NCI-H187 (cell line): ENCODE measurements at regions not wholly inside any gene's neighbourhood (a gene's known extent, or its start where the extent isn't known, plus 50 kb on each side); places are given as distances from the start of the nearest gene placed in this dataset.

Experiments
- DNase-seq, 2 experiments: peaks; one replicate each; lab custom pipeline; 2025; lab: John Stamatoyannopoulos, UW

DNA sequence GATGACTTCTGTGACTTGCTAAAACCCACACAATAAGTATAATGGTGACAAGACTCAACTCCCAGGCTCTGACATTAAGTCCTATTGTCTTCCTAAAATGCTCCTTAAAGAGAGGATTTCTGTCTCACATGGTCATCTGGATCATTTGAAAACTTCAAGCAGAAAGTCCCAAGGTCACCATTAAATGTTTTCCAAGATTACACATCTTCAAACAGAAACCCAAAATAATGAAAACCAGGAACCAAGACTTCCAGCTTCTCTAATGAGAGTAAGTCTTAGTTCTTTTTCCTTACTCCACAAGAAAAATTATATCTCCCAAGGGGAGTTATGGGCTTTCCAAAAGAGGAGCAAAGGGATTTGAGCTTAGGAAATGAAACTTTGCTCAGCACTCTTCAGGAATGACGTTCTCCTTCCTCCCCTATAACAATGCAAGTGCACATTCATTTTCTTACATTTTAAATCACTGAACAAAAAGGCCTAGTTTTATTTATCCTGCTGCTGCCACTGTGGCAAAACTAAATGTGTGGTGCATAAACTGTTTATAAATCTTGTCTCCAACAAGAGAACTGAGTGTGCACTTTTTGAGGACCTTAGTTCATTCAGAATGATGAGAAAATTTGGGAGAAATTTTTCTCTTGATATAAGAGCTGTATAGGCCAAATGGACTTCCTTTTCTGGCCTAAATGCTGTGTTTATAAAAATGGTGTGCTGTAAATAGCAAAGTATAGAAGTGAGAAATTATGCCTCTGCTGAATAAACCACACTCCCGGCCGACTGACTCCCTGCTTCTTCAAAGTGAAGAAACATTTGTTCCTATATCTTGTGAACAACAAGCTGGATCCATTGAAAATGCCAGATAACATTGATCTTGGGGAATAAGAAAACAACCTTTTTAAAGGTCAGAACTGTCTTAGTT lies 148.4 kb upstream of the PLEKHG7 start:
- no peak for DNase-seq

DNA sequence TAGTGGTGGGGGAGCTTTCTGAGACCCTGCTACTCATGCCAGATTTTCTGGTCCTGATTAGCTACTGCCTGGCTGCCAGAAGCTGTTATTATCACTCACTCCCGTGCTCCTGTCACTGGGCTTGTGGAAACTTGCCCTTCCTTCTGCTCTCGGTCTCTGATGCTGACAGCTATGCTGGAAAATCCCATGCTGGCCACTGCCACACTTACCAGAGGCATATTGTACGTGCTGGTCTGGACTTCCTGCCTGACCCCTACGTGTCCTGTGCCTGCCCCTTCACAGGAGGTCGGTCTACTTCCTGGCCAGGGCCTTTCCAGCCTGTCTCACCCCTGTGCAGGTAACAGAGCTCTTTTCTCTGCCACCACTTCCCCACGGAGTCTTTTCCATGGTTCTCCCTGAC lies 149.4 kb upstream of the PLEKHG7 start:
- no peak for DNase-seq

DNA sequence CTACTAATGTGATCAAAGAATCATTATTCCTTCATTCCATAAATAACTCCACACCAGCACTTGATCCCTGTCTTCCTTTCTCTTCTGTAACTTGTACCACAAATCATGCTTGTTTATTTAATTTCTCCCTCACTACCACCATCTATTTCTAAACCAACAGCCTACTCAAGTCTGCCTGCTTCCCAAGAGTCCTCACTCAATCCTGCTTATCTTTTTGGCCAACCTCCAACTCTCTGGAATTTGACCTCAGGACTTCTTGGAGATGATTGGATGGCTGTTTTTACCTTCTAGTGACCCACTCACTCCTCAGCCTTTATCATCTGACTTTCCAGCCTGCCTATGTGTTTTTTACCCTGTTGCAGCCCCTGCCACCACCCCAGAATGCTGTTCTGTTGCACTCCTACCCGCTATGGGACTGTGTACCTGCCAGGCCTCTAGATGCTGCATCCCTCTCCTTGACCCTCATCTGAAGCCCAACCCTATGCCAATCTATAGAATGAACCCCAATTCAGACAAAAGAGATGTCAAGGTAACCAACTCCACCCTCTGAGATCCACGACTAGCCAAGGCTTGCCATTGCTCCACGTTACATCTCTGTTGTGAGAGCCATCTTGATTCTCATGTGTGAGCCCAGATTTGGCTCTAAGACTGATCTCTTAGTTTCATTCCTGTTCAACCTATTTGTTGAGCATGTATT lies 150.2 kb upstream of the PLEKHG7 start:
- DNase-seq: no peak

DNA sequence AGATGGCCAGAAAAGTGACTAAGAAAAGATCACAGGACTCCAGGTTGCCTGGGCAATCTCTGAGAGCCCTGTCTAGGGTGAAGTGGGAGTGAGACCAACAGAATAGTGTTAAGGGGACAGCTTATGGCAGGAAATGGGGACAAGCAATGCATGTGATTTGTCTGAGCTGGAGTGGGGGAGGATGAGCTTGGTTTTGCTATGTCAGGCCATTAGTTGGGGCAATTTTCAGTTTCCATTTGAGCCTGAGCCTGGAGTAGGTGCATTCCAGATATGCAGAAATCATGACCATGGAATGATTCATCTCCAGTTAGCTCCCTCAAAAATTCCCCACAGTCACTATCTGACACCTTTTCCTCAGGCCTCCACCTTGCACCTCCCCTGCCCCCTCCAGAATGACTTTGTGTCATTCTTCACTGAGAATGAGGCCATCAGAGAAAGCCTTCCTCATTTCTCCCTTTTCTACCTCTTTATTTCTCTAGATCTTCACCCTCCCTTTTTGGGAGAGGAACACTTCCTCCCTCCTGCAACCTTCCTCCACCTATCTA lies 150.9 kb upstream of the PLEKHG7 start:
- no peak for DNase-seq

DNA sequence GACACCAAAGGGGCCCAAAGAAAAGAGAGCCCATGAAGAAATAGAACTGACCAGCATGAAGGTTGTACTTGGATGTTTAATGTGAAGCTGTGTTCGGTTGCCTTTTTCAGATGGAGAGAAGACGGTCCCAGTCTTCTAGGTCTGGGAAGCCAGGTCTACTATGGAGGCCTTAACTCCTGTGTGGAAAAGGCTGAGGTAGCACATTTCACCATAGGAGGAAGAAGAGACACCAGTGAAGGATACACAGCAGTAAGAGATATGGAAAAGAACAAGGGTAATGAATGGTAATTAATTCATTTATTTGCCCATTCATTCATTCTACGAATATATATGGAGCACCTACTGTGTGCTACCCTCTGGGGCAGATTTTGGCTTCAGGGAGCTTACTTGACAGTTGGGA lies 151.6 kb upstream of the PLEKHG7 start:
- DNase-seq: no peak

DNA sequence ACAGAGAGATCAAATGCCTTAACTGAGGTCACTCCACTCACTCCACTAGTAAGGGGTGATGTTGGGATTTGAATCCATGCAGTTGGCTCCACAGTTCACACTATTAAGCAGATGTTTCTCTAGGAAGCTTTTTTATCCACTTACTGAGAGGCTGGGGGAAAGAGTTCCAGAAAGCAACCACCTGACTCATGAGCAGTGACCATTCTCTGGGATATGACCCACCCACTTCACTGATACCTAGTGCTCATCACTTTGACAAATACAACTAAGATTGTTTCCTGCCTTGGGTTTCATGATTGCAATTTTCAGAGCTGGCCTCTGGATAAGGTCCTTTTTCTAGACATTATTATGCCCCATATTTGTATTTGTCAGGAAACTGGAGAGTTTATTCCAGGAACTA lies 152.1 kb upstream of the PLEKHG7 start:
- no peak for DNase-seq

DNA sequence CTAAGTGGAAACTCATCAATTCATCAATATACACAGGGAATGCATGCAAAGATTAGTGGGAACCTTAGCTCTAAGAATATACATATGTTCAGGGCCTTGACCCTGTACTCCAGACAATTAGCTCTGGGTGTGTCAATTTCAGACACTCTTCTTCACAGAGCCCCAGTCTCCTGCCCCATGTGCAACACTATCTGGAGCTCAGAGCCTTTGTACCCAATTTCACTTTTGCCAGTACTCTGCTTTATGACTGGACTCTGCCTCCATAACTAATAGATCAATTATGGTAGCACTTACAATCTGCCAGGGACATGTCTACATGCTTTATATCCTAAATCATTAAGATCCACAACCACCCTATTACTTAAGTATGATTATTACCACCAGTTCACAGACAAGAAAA lies 152.5 kb upstream of the PLEKHG7 start:
- DNase-seq: no peak

DNA sequence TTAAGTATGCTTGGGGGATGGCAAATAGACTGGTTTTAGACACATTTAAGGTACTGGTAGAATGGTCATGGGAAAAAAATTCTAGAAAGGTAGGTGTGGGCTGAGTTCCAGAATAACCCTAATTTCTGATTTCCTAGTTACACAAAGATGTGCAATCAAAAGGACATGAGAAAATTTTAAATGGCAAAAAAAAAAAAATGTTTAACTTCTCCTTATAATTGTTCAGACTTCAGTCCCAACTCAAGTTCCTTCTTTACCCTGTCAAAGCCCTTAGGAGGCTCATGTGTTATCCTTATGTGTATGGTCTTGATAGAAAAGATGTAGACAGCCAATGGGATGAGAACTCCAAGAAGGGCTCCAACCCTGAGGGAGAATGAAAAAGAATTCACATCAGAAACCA lies 153.3 kb upstream of the PLEKHG7 start:
- no peak for DNase-seq

DNA sequence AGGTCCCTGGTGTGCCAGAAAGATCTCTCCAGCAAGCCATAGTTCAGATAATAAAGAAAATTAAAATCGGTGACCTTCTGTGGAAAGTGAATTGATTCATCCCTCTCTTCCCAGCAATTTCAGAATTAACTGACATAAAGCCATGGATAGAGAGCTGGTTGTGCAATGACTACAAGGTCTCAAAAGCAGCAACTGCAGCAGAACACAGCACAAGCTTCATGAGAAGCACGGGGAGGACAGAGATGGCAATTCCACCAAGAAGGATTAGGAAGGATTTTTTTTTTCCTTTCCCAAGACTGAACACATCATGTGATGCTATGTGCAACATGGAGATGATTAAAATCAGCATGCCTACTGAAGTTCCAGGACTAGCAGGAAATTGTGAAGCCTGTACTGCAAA lies 154.9 kb upstream of the PLEKHG7 start:
- DNase-seq: no peak

DNA sequence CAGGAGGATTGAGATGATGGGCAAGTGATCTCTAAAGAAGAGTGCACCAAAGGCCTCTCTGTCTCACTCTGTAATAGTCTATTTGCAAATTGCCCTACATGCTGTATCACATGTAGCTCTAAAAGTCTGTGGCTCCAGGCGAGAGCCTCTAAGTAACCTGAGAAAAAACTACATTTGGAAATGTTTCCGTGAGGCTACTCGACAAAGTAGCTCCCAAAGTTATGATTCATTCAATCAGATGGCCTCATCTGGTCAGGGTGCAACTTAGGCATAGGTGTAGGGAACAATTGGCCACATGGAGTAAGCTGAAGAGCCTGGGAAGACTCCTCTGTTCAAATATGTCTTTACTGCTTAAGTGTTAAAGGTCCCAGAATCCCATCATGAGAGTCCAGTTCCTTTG lies 155.4 kb upstream of the PLEKHG7 start:
- no peak for DNase-seq

DNA sequence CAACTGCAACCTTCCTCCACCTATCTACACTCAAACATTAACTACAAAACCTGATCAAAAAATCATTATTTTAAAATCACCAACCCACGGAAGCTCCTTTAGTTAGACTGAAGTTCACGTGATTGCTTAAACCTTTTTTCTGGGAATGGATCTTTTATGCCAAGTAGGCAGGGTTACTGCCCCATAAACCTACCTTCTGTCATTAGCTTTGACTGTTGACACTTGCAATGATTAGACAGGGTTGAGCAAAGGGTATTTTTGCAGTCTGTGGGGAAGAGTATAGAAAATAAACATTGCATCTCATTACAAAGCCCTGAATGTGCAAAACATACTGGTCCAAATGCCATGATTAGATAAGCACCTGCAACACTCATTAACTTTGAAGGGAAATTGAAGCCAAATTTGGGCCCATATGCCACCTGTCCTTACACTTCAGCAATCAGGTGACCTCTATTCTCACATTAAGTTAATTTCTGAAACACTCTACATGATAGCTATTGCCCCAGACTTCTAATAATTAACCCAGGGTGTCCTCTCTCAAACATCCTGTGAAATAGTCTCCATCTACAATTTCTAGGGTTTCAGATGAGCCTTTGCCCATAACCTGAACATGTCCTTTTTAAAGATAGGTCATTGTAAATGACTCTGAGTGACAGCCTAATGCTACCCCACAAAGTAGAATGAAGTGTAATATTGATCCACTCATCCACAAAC lies 156.0 kb upstream of the PLEKHG7 start:
- no peak for DNase-seq

DNA sequence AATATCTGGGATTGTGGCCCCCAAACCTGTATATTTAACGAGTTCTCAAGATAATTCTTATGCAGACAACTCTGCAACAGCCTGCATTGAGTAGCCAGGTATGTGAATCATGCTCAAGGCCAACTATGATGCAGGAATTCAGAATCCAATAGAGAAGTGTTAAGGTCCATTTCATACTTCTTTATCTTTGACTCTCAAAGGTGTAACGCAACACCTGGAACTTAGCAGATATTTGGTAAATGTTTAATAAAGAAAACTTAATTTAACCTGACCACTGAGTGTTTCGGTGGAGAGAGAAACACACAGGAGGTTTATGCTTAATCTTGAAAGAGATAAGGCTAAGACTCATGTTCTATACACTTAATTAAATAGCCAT lies 156.5 kb upstream of the PLEKHG7 start:
- no peak for DNase-seq

DNA sequence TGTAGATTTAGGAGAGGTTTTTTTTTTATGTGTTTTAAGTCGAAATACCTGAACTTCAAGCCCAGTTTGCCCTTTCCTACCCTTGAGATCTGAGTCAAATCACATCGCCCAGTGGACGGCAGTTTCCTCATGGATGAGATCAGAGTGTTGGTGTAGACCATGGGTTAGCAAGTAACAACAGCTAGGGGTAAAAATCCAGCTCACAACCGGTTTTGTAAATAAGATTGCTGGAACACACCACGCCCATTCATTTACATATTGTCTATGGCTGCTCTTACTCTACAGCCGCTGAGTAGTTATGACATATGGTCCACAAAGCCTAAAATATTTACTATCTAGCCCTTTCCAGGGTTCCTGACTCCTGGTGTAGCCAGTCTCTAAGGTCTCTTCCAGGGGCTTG lies 158.5 kb upstream of the PLEKHG7 start:
- DNase-seq: no peak

DNA sequence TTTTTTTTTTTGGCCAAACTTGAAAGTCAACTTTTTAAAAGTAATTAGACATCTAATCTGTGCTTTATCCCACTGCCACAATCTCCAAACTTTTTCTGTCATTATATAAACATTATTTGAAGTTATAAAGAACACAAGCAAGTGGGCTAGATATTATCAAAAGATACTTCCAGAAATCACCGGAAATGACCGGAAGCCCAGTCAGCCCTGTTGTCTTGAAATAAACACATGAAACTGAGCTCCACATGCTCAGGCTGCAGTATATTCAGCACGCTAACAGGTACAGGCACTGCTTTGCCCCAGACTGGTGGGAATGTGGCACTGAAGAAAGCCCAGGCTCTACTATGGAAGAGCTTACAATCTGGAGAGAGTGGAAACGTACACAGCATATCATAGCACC lies 158.9 kb upstream of the PLEKHG7 start:
- DNase-seq: no peak

DNA sequence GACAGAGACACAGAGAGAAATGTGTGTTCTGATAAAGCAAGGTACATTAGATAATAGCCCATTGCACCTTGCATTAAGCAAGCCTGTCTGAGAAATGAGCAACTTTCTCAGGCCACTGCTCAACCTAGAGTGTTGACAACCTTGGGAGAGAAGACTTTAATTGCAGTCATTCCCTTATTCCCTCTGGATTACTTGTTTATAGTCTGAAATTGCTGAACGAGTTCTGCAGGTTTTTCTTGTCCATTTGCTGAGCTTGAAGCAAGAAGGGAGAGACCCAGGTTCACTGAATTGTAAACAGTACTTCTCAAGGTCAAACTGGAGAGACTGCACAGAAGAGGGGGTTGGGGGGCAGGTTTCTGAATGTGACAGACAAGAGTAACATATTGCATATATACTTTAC lies 159.4 kb upstream of the PLEKHG7 start:
- no peak for DNase-seq

DNA sequence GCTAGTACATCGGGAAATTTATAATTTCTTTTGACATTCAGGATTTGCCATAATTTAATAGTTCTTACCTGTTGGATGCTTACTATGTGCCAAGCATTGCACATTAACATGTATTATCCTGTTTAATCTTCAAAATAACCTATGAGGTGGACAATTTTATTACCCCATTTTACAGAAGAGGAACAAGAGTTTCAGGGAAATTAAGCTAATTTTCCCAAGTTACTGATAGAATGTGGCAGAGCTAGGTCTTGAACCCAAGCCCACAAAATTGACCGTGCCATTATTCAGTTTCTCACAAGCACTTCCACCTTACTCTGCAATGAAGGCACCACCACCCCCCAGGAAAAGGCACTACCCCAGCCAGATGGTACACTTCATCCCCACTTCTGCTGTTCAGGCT lies 161.1 kb upstream of the PLEKHG7 start:
- DNase-seq: no peak

DNA sequence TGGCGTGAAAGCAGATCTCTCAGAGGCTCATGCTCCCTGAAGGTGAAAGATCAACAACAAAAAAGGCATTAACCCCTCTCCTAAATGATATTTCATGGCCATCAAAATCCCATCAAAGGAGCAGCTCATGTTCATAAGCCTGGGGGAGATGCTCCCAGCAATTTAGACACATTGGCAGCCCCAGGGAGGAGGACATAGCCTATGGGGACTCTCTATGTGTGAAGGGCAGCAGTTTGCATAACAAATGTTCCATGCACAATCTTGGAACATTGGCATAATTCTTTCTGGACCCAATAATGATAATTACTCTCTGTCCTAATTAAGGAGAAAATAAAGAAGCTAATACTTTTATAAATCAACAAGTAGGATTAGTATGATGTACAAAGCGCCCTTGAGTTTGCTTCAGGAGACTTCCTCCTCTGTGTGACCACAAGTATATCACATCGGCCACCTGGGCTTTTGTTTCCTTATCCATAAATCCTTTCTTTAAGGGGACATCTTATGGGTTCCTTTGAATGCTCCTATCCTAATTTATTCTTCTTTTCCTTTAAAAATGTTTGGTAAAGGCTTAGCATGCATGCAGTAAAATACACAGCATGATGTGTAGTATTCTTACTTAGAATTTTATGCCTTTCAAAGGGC lies 161.9 kb upstream of the PLEKHG7 start:
- DNase-seq: no peak

DNA sequence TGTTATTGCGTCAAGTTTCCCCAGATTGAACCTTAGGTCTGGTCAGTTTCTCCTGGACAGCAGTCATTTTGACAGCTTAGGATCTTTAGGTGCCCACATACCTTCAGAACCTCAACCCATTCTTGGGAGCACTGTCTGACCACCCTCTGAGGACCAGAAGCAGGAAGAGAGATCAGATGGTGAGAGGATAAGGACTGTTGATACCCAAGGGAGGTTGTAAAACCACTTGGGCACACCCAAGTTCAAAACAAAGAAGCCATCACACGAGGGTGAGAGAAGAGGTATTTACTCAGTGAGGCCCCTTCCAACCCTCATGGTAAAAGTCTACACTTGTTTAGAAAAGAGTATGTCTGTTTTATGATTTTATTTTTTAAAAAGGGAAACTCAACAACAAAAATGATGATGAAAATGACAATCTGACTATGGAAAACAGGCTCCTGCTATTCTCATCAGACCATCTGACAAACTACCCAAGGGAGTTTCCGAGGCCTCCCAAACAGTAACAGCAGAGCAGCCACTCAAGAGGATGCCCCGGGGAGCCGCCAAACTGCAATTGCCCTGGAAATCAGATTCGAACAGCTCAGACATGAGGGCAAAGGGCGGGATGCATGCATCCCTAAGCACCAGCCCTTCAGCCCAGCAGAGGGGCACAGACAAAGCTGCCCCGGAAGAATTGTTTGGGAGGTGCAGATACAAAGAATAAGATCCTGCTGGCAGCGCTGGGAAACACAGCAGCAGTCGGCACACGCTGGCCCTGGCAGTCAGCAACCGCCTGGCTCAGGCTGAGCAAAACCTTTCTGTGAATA lies 162.6 kb upstream of the PLEKHG7 start:
- peak; percentile 34 to 69 for DNase-seq

DNA sequence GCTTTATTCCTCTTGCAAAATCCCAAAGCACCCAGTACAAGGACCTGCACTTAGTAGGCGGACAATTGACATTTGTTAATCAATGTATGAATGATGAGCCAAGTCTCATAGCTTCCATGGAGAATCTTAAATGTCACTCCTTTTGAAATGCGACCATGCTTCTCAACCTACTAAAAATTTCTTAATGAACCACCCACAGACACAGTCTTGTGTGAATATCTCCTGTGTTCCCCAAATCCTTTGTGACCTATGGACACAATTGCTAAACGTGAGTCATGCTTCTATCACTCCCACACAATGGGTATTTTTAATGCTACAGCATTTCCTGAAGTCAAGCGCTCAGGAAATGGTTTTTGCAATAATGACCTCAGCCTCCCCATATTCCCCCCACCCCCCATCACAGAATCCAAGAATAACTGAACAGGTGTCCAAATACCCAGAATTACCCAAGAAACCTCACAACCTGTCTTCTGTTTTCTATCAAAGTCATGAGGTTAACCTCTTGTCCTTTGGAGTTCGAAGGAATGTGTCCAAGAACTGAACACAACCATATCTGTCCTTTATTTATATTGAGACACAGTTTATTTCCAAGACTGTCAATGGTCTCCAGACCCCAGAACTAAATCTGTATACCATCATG lies 163.6 kb upstream of the PLEKHG7 start:
- DNase-seq: no peak

DNA sequence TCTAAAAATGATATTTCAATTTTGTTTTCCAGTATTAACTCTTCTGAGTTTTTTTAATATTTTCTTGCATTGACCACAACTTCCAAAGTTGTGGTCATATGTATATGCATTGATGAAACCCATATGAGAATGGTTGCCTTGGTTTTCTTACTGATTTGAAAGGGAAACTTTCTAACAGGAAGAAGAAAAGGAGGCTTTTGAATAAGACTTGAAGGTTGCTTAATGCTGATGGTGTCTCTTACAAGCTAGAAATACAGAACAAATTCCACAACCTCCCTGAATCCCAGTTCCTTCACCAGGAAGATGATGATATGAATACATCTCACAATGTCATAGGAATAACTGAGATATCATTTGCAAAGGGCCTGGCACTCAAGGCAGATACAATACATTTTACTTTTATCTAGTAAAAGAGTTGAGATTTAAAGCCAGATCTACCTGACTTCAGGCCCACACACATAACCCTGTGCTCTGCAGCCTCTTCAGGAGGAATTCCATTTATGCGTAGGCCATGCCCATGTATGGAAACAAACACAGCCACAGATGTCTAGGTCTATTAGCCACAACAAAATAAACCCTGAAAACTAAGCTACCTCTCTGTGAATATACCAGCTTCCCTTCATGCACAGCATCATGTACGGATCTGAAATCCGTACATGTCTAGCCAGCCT lies 165.4 kb upstream of the PLEKHG7 start:
- no peak for DNase-seq
